ENCODE measurements at regions not wholly inside any gene's neighbourhood (a gene's known extent, or its start where the extent isn't known, plus 50 kb on each side); places are given as distances from the start of the nearest gene placed in this dataset.

- no peak overlapping the region for H3K4me3 ChIP-seq (ENCODE audit: low read length)
- no CpG with 5 or more reads among the region's 14 CpGs for WGBS (ENCODE audit: insufficient coverage, insufficient read length)
- H3K36me3 ChIP-seq (ENCODE audit: control insufficient read depth, insufficient read depth, low read length) = peaks cover 6% of the 10 kb centered on the region
- H3K4me1 ChIP-seq (ENCODE audit: control insufficient read depth, insufficient read depth, low read length) = no peaks in the 10 kb centered on the region
- no peak overlapping the region for H3K27ac ChIP-seq (ENCODE audit: low read length)
- no peaks in the 10 kb centered on the region for H3K9me3 ChIP-seq (ENCODE audit: control insufficient read depth, insufficient read depth, low read length)
- no peaks in the 10 kb centered on the region for H3K27me3 ChIP-seq (ENCODE audit: control insufficient read depth, insufficient read depth, low read length)
- DNase-seq (ENCODE audit: low read depth, low spot score) = no peak
Measured at GRCh38 chr11:71102251-71102995, 150.0 kb downstream of the SHANK2 start.

GRCh38 chr11:71101606-71102005 is 150.8 kb downstream of the SHANK2 start:
- H3K4me3 ChIP-seq (ENCODE audit: low read length) = no peak overlapping the region
- H3K27ac ChIP-seq (ENCODE audit: low read length) = no peak overlapping the region
- no peak for DNase-seq (ENCODE audit: low read depth, low spot score)
- no peaks in the 10 kb centered on the region for H3K4me1 ChIP-seq (ENCODE audit: control insufficient read depth, insufficient read depth, low read length)
- H3K9me3 ChIP-seq (ENCODE audit: control insufficient read depth, insufficient read depth, low read length) = no peaks in the 10 kb centered on the region
- H3K27me3 ChIP-seq (ENCODE audit: control insufficient read depth, insufficient read depth, low read length) = no peaks in the 10 kb centered on the region
- H3K36me3 ChIP-seq (ENCODE audit: control insufficient read depth, insufficient read depth, low read length) = peaks cover 6% of the 10 kb centered on the region
- no CpG with 5 or more reads among the region's 17 CpGs for WGBS (ENCODE audit: insufficient coverage, insufficient read length)

- Histone ChIP-seq H3K36me3 (ENCODE audit: control insufficient read depth, insufficient read depth, low read length) (peaks cover 6% of the 10 kb centered on the region), H3K27ac (ENCODE audit: low read length) (no peak overlapping the region), H3K27me3 (ENCODE audit: control insufficient read depth, insufficient read depth, low read length) (no peaks in the 10 kb centered on the region), H3K4me3 (ENCODE audit: low read length) (no peak overlapping the region), H3K9me3 (ENCODE audit: control insufficient read depth, insufficient read depth, low read length) (no peaks in the 10 kb centered on the region), H3K4me1 (ENCODE audit: control insufficient read depth, insufficient read depth, low read length) (no peaks in the 10 kb centered on the region)
- no peak for DNase-seq (ENCODE audit: low read depth, low spot score)
- no CpG with 5 or more reads among the region's 7 CpGs for whole genome bisulfite sequencing (ENCODE audit: insufficient coverage, insufficient read length)
Measured at GRCh38 chr11:71101046-71101445, 151.3 kb downstream of the SHANK2 start.

- no CpG with 5 or more reads among the region's 11 CpGs for WGBS (ENCODE audit: insufficient coverage, insufficient read length)
- H3K27ac ChIP-seq (ENCODE audit: low read length) = no peak overlapping the region
- H3K4me1 ChIP-seq (ENCODE audit: control insufficient read depth, insufficient read depth, low read length) = no peaks in the 10 kb centered on the region
- no peaks in the 10 kb centered on the region for H3K27me3 ChIP-seq (ENCODE audit: control insufficient read depth, insufficient read depth, low read length)
- peaks cover 11% of the 10 kb centered on the region for H3K36me3 ChIP-seq (ENCODE audit: control insufficient read depth, insufficient read depth, low read length)
- DNase-seq (ENCODE audit: low read depth, low spot score) = no peak
- H3K4me3 ChIP-seq (ENCODE audit: low read length) = no peak overlapping the region
- no peaks in the 10 kb centered on the region for H3K9me3 ChIP-seq (ENCODE audit: control insufficient read depth, insufficient read depth, low read length)
Measured at GRCh38 chr11:71098776-71099175, 153.6 kb downstream of the SHANK2 start.

GRCh38 chr11:71097506-71098240 is 154.7 kb downstream of the SHANK2 start:
- Histone ChIP-seq H3K36me3 (ENCODE audit: control insufficient read depth, insufficient read depth, low read length) (peaks cover 13% of the 10 kb centered on the region), H3K9me3 (ENCODE audit: control insufficient read depth, insufficient read depth, low read length) (no peaks in the 10 kb centered on the region), H3K4me1 (ENCODE audit: control insufficient read depth, insufficient read depth, low read length) (no peaks in the 10 kb centered on the region), H3K27ac (ENCODE audit: low read length) (no peak overlapping the region), H3K4me3 (ENCODE audit: low read length) (no peak overlapping the region), H3K27me3 (ENCODE audit: control insufficient read depth, insufficient read depth, low read length) (no peaks in the 10 kb centered on the region)
- no peak for DNase-seq (ENCODE audit: low read depth, low spot score)
- WGBS (ENCODE audit: insufficient coverage, insufficient read length) = no CpG with 5 or more reads among the region's 12 CpGs

GRCh38 chr11:71096751-71097388 is 155.5 kb downstream of the SHANK2 start:
- Histone ChIP-seq H3K4me3 (ENCODE audit: low read length) (no peak overlapping the region), H3K27ac (ENCODE audit: low read length) (no peak overlapping the region), H3K27me3 (ENCODE audit: control insufficient read depth, insufficient read depth, low read length) (no peaks in the 10 kb centered on the region), H3K9me3 (ENCODE audit: control insufficient read depth, insufficient read depth, low read length) (no peaks in the 10 kb centered on the region), H3K36me3 (ENCODE audit: control insufficient read depth, insufficient read depth, low read length) (peaks cover 18% of the 10 kb centered on the region), H3K4me1 (ENCODE audit: control insufficient read depth, insufficient read depth, low read length) (no peaks in the 10 kb centered on the region)
- WGBS (ENCODE audit: insufficient coverage, insufficient read length) = no CpG with 5 or more reads among the region's 10 CpGs
- DNase-seq (ENCODE audit: low read depth, low spot score) = no peak

GRCh38 chr11:71095294-71095850 is 157.0 kb downstream of the SHANK2 start:
- DNase-seq (ENCODE audit: low read depth, low spot score) = no peak
- no CpG with 5 or more reads among the region's 9 CpGs for WGBS (ENCODE audit: insufficient coverage, insufficient read length)
- Histone ChIP-seq H3K27me3 (ENCODE audit: control insufficient read depth, insufficient read depth, low read length) (no peaks in the 10 kb centered on the region), H3K9me3 (ENCODE audit: control insufficient read depth, insufficient read depth, low read length) (no peaks in the 10 kb centered on the region), H3K4me1 (ENCODE audit: control insufficient read depth, insufficient read depth, low read length) (no peaks in the 10 kb centered on the region), H3K27ac (ENCODE audit: low read length) (no peak overlapping the region), H3K4me3 (ENCODE audit: low read length) (no peak overlapping the region), H3K36me3 (ENCODE audit: control insufficient read depth, insufficient read depth, low read length) (peaks cover 25% of the 10 kb centered on the region)

- DNase-seq (ENCODE audit: low read depth, low spot score) = no peak
- WGBS (ENCODE audit: insufficient coverage, insufficient read length) = no CpG with 5 or more reads among the region's 26 CpGs
- Histone ChIP-seq H3K4me1 (ENCODE audit: control insufficient read depth, insufficient read depth, low read length) (no peaks in the 10 kb centered on the region), H3K9me3 (ENCODE audit: control insufficient read depth, insufficient read depth, low read length) (no peaks in the 10 kb centered on the region), H3K36me3 (ENCODE audit: control insufficient read depth, insufficient read depth, low read length) (peaks cover 25% of the 10 kb centered on the region), H3K4me3 (ENCODE audit: low read length) (no peak overlapping the region), H3K27me3 (ENCODE audit: control insufficient read depth, insufficient read depth, low read length) (no peaks in the 10 kb centered on the region), H3K27ac (ENCODE audit: low read length) (no peak overlapping the region)
Measured at GRCh38 chr11:71094296-71095077, 157.9 kb downstream of the SHANK2 start.

- Histone ChIP-seq H3K4me1 (ENCODE audit: control insufficient read depth, insufficient read depth, low read length) (no peaks in the 10 kb centered on the region), H3K27ac (ENCODE audit: low read length) (no peak overlapping the region), H3K27me3 (ENCODE audit: control insufficient read depth, insufficient read depth, low read length) (no peaks in the 10 kb centered on the region), H3K36me3 (ENCODE audit: control insufficient read depth, insufficient read depth, low read length) (peaks cover 27% of the 10 kb centered on the region), H3K4me3 (ENCODE audit: low read length) (no peak overlapping the region), H3K9me3 (ENCODE audit: control insufficient read depth, insufficient read depth, low read length) (no peaks in the 10 kb centered on the region)
- DNase-seq (ENCODE audit: low read depth, low spot score) = no peak
- WGBS (ENCODE audit: insufficient coverage, insufficient read length) = no CpG with 5 or more reads among the region's 14 CpGs
Measured at GRCh38 chr11:71093783-71094182, 158.6 kb downstream of the SHANK2 start.
